OCI-LY1 (cell line): ENCODE measurements at regions not wholly inside any gene's neighbourhood (a gene's known extent, or its start where the extent isn't known, plus 50 kb on each side); places are given as distances from the start of the nearest gene placed in this dataset.

Experiments used
- CTCF ChIP-seq: fragments of 200-600 bp; sonication (generic), shearing (Covaris generic); IDR thresholded peaks from 2 replicates; pipeline ENCODE4 v1.5.1; 2017; ENCODE audit warnings: mild to moderate bottlenecking, antibody characterized with exemption, low read length, moderate library complexity, mixed read lengths
- EZH2 ChIP-seq: fragments of 200-600 bp; sonication (generic), shearing (Covaris generic); IDR thresholded peaks from 2 replicates; pipeline ENCODE4 v1.8.0; 2017; ENCODE audit warnings: borderline replicate concordance, mixed run types, mild to moderate bottlenecking, antibody characterized with exemption, low read length, moderate library complexity, mixed read lengths

GRCh38 chr10:44779511-44779910, 131.6 kb upstream of the TMEM72 start:
- no peak for TF ChIP-seq CTCF
- TF ChIP-seq EZH2 = no peak
